OCI-LY7 (cell line): ENCODE measurements at regions not wholly inside any gene's neighbourhood (a gene's known extent, or its start where the extent isn't known, plus 50 kb on each side); places are given as distances from the start of the nearest gene placed in this dataset.

Experiments used
- BruUV-seq: library from RNA; stranded (reverse); fragments of 400-500 nt; replicated peaks from 2 replicates; lab custom pipeline; 2021; lab: Mats Ljungman, UMichigan
- CTCF ChIA-PET: fragments of 300-600 bp; sonication (Branson Sonifier 250); formaldehyde crosslinking; loops from one replicate; lab custom pipeline; 2022; ENCODE audit warnings: antibody characterized with exemption; ENCODE audit not compliant: unreplicated experiment; lab: Charles Lee
- POLR2A ChIA-PET: fragments of 300-600 bp; sonication (Branson Sonifier 250); formaldehyde crosslinking; loops from one replicate; lab custom pipeline; 2022; ENCODE audit warnings: antibody characterized with exemption; lab: Charles Lee
- DNase-seq: peaks from one replicate; pipeline ENCODE4 v3.0.0-alpha.2; 2015; ENCODE audit warnings: low spot score
- H2AFZ ChIP-seq: fragments of 200-600 bp; sonication (generic), shearing (Covaris generic); 2 replicates; pipeline ENCODE4 v1.6.1; 2014; ENCODE audit warnings: mild to moderate bottlenecking, antibody characterized with exemption, low read length, moderate library complexity
- H3K27ac ChIP-seq: fragments of 200-600 bp; sonication (generic); 2 replicates; pipeline ENCODE4 v1.5.1; 2014; ENCODE audit warnings: mixed run types, low read depth, mild to moderate bottlenecking, moderate library complexity, low read length, inconsistent platforms; ENCODE audit not compliant: poor library complexity, severe bottlenecking
- H3K36me3 ChIP-seq: fragments of 200-600 bp; sonication (generic); 2 replicates; pipeline ENCODE4 v1.6.1; 2014; ENCODE audit warnings: mild to moderate bottlenecking, antibody characterized with exemption, low read length, moderate library complexity, mixed read lengths; ENCODE audit not compliant: insufficient read depth
- H3K4me1 ChIP-seq: fragments of 200-600 bp; sonication (generic); 2 replicates; pipeline ENCODE4 v1.5.1; 2014; ENCODE audit warnings: mild to moderate bottlenecking, low read length; ENCODE audit not compliant: insufficient read depth, poor library complexity, severe bottlenecking
- H3K4me2 ChIP-seq: fragments of 200-600 bp; sonication (generic); 2 replicates; pipeline ENCODE4 v1.6.1; 2014; ENCODE audit warnings: mild to moderate bottlenecking, low read length
- H3K4me3 ChIP-seq: fragments of 200-600 bp; sonication (generic); 2 replicates; pipeline ENCODE4 v1.5.1; 2014; ENCODE audit warnings: mild to moderate bottlenecking, low read depth, low read length; ENCODE audit not compliant: poor library complexity, severe bottlenecking
- H3K79me2 ChIP-seq: fragments of 200-600 bp; sonication (generic); 2 replicates; pipeline ENCODE4 v1.6.1; 2016; ENCODE audit warnings: low read depth, mild to moderate bottlenecking, low read length, moderate library complexity, mixed read lengths; ENCODE audit not compliant: insufficient read depth
- H3K9me2 ChIP-seq: fragments of 200-600 bp; sonication (generic); 2 replicates; pipeline ENCODE4 v1.6.1; 2016; ENCODE audit warnings: mild to moderate bottlenecking, low read length, mixed read lengths; ENCODE audit not compliant: insufficient read depth
- H3K9me3 ChIP-seq: fragments of 200-600 bp; sonication (generic); 2 replicates; pipeline ENCODE4 v1.6.1; 2014; ENCODE audit warnings: mild to moderate bottlenecking, mixed run types, low read length, mixed read lengths
- H4K20me1 ChIP-seq: fragments of 200-600 bp; sonication (generic); 2 replicates; pipeline ENCODE4 v1.6.1; 2014; ENCODE audit warnings: mild to moderate bottlenecking, antibody characterized with exemption, low read length, moderate library complexity, mixed read lengths; ENCODE audit not compliant: insufficient read depth
- CTCF ChIP-seq: fragments of 200-600 bp; sonication (generic); conservative IDR thresholded peaks from 2 replicates; pipeline ENCODE4 v1.5.1; 2014; ENCODE audit warnings: mild to moderate bottlenecking, antibody characterized with exemption, low read length, moderate library complexity, mixed read lengths
- EZH2phosphoT487 ChIP-seq: fragments of 200-600 bp; sonication (generic); IDR thresholded peaks from 2 replicates; pipeline ENCODE4 v1.6.1; 2018; ENCODE audit warnings: low read depth, borderline replicate concordance, mild to moderate bottlenecking, mixed run types, antibody characterized with exemption, low read length, moderate library complexity, mixed read lengths
- intact Hi-C: fragments of 100-400 bp; cut with micrococcal nuclease; formaldehyde crosslinking; loops from one replicate; pipeline ENCODE4 v1.10.0; 2022; ENCODE audit not compliant: unreplicated experiment

- POLR2A ChIA-PET = no interaction called here
- H3K27ac ChIP-seq = no peak overlapping the region
- CTCF ChIA-PET = no interaction called here
- H3K9me2 ChIP-seq = no peaks in the 10 kb centered on the region
- no peaks in the 10 kb centered on the region for H3K79me2 ChIP-seq
- TF ChIP-seq CTCF = no peak
- TF ChIP-seq EZH2phosphoT487 = no peak
- H3K9me3 ChIP-seq = no peaks in the 10 kb centered on the region
- no peaks in the 10 kb centered on the region for H3K4me1 ChIP-seq
- H2AFZ ChIP-seq = no peak overlapping the region
- no peak overlapping the region for H3K4me3 ChIP-seq
- H4K20me1 ChIP-seq = no peaks in the 10 kb centered on the region
- DNase-seq = no peak
- no peaks in the 10 kb centered on the region for H3K36me3 ChIP-seq
- intact Hi-C loops = no loop called here
- no peak overlapping the region for H3K4me2 ChIP-seq
- BruUV-seq = no TSS peak
These were observed 927.7 kb upstream of the CDH2 start for GRCh38 chr18:29104671-29105070.

- ChIA-PET CTCF (no interaction called here), POLR2A (no interaction called here)
- no peaks in the 10 kb centered on the region for H3K9me2 ChIP-seq
- no peak overlapping the region for H3K27ac ChIP-seq
- H3K4me1 ChIP-seq = no peaks in the 10 kb centered on the region
- intact Hi-C loops = no loop called here
- no peak for DNase-seq
- H3K9me3 ChIP-seq = no peaks in the 10 kb centered on the region
- H4K20me1 ChIP-seq = no peaks in the 10 kb centered on the region
- H2AFZ ChIP-seq = no peak overlapping the region
- H3K4me2 ChIP-seq = no peak overlapping the region
- TF ChIP-seq CTCF = no peak
- no peaks in the 10 kb centered on the region for H3K36me3 ChIP-seq
- H3K4me3 ChIP-seq = no peak overlapping the region
- no TSS peak for BruUV-seq
- no peaks in the 10 kb centered on the region for H3K79me2 ChIP-seq
These were observed 927.3 kb upstream of the CDH2 start for GRCh38 chr18:29104227-29104626.

DNA sequence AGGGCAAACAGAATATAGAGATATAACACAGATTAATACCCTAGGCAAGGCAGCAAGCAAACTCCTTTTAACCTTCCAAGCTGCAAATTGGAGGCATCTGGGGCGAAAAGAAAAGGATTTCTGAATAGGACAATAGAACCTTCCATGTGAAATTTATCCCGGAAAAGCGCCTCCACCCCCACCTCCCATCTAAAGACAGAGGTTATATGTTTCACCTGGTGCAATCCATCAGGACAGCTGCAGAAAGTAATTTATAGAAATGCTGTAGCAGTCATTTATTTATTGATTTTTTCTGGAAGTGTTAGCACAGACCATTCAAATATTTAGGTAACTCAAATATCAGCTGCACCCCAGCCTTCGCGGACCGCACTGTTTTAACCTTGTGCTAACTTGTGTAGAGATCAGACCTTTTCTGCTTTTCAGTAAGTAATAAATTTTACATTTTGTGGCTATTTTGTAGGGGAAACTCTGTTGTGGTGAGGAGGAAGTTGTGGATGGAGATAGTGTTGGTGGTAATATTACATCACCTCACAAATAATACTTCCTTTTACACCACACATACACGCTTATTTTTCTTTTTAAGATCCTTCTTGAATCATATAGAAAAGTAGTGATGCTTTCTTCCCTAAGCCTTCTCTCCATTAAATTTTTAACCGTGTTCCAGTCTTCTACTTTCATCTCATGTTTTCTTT is 919.3 kb upstream of the CDH2 start:
- no peaks in the 10 kb centered on the region for H3K9me3 ChIP-seq
- BruUV-seq = no TSS peak
- no peaks in the 10 kb centered on the region for H3K36me3 ChIP-seq
- no peak for DNase-seq
- H4K20me1 ChIP-seq = no peaks in the 10 kb centered on the region
- CTCF ChIA-PET = no interaction called here
- no peak for TF ChIP-seq CTCF
- no peak for TF ChIP-seq EZH2phosphoT487
- POLR2A ChIA-PET = interaction anchor here (0.7 kb wide), 1 partner anchor 336 kb away, joined by 4 read pairs; no protein-coding TSS in a partner anchor
- H3K4me3 ChIP-seq = no peak overlapping the region
- H3K4me2 ChIP-seq = no peak overlapping the region
- no peaks in the 10 kb centered on the region for H3K79me2 ChIP-seq
- H3K4me1 ChIP-seq = no peaks in the 10 kb centered on the region
- no peak overlapping the region for H3K27ac ChIP-seq
- H3K9me2 ChIP-seq = no peaks in the 10 kb centered on the region
- intact Hi-C loops = no loop called here
- H2AFZ ChIP-seq = no peak overlapping the region
